GM12892 (cell line): ENCODE measurements at regions not wholly inside any gene's neighbourhood (a gene's known extent, or its start where the extent isn't known, plus 50 kb on each side); places are given as distances from the start of the nearest gene placed in this dataset.

ENCODE experiments used
- POLR2A ChIP-seq: IDR thresholded peaks from 2 replicates; pipeline ENCODE4 v1.6.1; 2011; ENCODE audit warnings: low read depth, low read length, control low read depth
- POLR2AphosphoS5 ChIP-seq: IDR thresholded peaks from 2 replicates; pipeline ENCODE4 v1.6.1; 2011; ENCODE audit warnings: low read depth, low read length, control low read depth
- TAF1 ChIP-seq: IDR thresholded peaks from 2 replicates; pipeline ENCODE4 v1.6.1; 2011; ENCODE audit warnings: low read depth, mild to moderate bottlenecking, control low read depth, low read length, borderline replicate concordance

DNA sequence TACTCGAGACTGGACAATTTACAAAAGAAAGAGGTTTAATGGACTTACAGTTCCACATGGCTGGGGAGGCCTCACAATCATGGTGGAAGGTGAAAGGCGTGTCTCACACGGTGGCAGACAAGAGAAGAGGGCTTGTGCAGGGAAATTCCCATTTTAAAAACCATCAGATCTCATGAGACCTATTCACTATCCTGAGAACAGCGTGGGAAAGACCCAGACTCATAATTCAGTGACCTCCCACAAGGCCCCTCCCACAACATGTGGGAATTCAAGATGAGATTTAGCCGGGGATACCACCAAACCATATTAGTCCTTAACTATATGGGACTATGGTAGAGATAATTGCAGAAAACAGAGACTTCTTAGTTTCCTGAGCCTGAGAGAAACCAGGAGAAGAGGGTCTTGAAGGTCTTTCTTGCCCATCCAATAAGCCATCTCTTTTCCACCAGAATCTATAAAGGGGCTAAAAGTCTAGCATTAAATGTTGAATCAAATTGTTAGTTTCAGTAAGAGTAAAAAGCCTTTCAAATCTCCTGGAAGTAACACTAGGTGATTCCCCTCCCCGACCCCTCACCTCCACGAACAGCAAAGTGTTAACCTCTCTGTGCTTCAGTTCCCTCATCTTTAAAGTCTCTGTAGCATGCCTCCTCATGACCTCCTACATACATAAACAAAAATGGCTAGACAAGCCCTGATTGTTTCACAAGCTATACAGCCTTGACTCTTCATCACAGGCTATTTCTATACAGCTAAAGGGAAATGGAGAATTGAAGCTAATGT lies 259.1 kb downstream of the TMEM167A start:
- TF ChIP-seq POLR2AphosphoS5 (no peak), POLR2A (no peak), TAF1 (no peak)
